ENCODE measurements at regions not wholly inside any gene's neighbourhood (a gene's known extent, or its start where the extent isn't known, plus 50 kb on each side); places are given as distances from the start of the nearest gene placed in this dataset.
A peak's percentile ranks its signal among the peaks of the same experiment; 100 is the strongest.

DNA sequence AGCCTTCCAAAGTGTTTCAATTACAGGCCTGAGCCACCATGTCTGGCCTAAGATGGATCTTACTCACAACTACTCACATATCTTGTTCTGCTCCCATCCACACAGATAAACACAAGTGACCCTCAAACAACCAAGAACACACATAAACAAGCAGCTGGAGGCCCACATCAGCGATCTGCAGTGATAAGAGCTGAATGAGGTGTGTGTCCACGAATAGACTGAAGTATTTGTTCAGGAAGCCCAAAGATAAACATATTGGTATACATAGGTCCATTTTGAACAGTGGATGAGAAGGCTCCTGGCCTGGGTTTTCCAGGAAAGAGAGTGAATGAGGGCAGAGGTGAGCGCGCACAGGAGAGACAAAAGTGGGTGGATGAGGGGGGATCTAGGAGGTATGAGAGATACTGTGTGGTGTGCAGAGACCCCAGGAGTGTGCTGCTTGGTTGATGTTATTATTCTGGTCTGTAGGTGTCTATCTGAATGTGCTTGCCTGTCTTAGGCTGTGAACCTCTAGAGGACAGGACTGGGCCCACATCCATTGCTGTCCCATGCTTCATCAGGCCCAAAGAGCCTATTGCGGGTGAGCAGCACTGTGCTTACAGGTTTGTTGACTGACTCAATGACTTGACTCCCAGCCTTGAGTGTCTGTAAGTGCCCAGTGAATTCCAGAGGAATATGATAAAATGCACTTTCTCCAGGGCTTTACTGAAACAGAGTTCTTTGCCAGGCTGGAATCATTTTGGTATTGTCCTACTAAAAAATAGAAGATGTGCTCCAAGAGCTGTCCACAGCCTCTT is 79.9 kb upstream of the ATP1A1 start (continued):
- TF ChIP-seq ZNF746 (CRISPR knock-in tag; IDR thresholded peaks at IDR 0.05) (peak; percentile 80), ISL2 (CRISPR knock-in tag; IDR thresholded peaks at IDR 0.05) (peak; percentile 91), JUNB (CRISPR knock-in tag; IDR thresholded peaks at IDR 0.05; ENCODE audit: borderline replicate concordance) (peak; percentile 54; the same call in 1 of the 2 replicates), TP53 (CRISPR knock-in tag; conservative IDR thresholded peaks at IDR 0.05) (0 out of 2 replicates have a peak, but pooled peaks have one; percentile 46), ZNF430 (CRISPR knock-in tag; IDR thresholded peaks at IDR 0.05) (peak; percentile 55; the same call in 1 of the 2 replicates), TGIF2 (CRISPR knock-in tag; IDR thresholded peaks at IDR 0.05) (peak; percentile 65), POLR2AphosphoS2 (IDR thresholded peaks at IDR 0.05; ENCODE audit: low read depth, low read length) (no peak), ZMAT3 (CRISPR knock-in tag; conservative IDR thresholded peaks at IDR 0.05) (0 out of 2 replicates have a peak, but pooled peaks have one; percentile 63), BHLHE40 (IDR thresholded peaks at IDR 0.05; ENCODE audit: low read length) (peak; percentile 33; the same call in 1 of the 2 replicates), MXD4 (CRISPR knock-in tag; IDR thresholded peaks at IDR 0.05) (peak; percentile 52; the same call in 1 of the 2 replicates), POGZ (CRISPR knock-in tag; IDR thresholded peaks at IDR 0.05) (peak; percentile 67), ZKSCAN5 (CRISPR knock-in tag; IDR thresholded peaks at IDR 0.05) (peak; percentile 72; the same call in 1 of the 2 replicates), YEATS2 (CRISPR knock-in tag; IDR thresholded peaks at IDR 0.05; ENCODE audit: borderline replicate concordance) (0 out of 2 replicates have a peak, but pooled peaks have one; percentile 45), ZSCAN9 (CRISPR knock-in tag; IDR thresholded peaks at IDR 0.05; ENCODE audit: borderline replicate concordance) (peak; percentile 94), RFX3 (CRISPR knock-in tag; IDR thresholded peaks at IDR 0.05) (no peak), FOXA1 (IDR thresholded peaks at IDR 0.05) (peak; percentile 28; the same call in 1 of the 2 replicates), FOXA1 (CRISPR knock-in tag; IDR thresholded peaks at IDR 0.05) (peak; percentile 94), BRD4 (CRISPR knock-in tag; IDR thresholded peaks at IDR 0.05) (no peak)
- TF ChIP-seq, protein P1, sequence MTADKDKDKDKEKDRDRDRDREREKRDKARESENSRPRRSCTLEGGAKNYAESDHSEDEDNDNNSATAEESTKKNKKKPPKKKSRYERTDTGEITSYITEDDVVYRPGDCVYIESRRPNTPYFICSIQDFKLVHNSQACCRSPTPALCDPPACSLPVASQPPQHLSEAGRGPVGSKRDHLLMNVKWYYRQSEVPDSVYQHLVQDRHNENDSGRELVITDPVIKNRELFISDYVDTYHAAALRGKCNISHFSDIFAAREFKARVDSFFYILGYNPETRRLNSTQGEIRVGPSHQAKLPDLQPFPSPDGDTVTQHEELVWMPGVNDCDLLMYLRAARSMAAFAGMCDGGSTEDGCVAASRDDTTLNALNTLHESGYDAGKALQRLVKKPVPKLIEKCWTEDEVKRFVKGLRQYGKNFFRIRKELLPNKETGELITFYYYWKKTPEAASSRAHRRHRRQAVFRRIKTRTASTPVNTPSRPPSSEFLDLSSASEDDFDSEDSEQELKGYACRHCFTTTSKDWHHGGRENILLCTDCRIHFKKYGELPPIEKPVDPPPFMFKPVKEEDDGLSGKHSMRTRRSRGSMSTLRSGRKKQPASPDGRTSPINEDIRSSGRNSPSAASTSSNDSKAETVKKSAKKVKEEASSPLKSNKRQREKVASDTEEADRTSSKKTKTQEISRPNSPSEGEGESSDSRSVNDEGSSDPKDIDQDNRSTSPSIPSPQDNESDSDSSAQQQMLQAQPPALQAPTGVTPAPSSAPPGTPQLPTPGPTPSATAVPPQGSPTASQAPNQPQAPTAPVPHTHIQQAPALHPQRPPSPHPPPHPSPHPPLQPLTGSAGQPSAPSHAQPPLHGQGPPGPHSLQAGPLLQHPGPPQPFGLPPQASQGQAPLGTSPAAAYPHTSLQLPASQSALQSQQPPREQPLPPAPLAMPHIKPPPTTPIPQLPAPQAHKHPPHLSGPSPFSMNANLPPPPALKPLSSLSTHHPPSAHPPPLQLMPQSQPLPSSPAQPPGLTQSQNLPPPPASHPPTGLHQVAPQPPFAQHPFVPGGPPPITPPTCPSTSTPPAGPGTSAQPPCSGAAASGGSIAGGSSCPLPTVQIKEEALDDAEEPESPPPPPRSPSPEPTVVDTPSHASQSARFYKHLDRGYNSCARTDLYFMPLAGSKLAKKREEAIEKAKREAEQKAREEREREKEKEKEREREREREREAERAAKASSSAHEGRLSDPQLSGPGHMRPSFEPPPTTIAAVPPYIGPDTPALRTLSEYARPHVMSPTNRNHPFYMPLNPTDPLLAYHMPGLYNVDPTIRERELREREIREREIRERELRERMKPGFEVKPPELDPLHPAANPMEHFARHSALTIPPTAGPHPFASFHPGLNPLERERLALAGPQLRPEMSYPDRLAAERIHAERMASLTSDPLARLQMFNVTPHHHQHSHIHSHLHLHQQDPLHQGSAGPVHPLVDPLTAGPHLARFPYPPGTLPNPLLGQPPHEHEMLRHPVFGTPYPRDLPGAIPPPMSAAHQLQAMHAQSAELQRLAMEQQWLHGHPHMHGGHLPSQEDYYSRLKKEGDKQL (CRISPR knock-in tag; IDR thresholded peaks at IDR 0.05; ENCODE audit: low read depth): peak; percentile 99
- TF ChIP-seq, protein P2, sequence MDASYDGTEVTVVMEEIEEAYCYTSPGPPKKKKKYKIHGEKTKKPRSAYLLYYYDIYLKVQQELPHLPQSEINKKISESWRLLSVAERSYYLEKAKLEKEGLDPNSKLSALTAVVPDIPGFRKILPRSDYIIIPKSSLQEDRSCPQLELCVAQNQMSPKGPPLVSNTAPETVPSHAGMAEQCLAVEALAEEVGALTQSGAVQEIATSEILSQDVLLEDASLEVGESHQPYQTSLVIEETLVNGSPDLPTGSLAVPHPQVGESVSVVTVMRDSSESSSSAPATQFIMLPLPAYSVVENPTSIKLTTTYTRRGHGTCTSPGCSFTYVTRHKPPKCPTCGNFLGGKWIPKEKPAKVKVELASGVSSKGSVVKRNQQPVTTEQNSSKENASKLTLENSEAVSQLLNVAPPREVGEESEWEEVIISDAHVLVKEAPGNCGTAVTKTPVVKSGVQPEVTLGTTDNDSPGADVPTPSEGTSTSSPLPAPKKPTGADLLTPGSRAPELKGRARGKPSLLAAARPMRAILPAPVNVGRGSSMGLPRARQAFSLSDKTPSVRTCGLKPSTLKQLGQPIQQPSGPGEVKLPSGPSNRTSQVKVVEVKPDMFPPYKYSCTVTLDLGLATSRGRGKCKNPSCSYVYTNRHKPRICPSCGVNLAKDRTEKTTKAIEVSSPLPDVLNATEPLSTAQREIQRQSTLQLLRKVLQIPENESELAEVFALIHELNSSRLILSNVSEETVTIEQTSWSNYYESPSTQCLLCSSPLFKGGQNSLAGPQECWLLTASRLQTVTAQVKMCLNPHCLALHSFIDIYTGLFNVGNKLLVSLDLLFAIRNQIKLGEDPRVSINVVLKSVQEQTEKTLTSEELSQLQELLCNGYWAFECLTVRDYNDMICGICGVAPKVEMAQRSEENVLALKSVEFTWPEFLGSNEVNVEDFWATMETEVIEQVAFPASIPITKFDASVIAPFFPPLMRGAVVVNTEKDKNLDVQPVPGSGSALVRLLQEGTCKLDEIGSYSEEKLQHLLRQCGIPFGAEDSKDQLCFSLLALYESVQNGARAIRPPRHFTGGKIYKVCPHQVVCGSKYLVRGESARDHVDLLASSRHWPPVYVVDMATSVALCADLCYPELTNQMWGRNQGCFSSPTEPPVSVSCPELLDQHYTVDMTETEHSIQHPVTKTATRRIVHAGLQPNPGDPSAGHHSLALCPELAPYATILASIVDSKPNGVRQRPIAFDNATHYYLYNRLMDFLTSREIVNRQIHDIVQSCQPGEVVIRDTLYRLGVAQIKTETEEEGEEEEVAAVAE (CRISPR knock-in tag; IDR thresholded peaks at IDR 0.05; ENCODE audit: borderline replicate concordance): peak; percentile 45; the same call in 1 of the 2 replicates
- TF ChIP-seq, protein P3, sequence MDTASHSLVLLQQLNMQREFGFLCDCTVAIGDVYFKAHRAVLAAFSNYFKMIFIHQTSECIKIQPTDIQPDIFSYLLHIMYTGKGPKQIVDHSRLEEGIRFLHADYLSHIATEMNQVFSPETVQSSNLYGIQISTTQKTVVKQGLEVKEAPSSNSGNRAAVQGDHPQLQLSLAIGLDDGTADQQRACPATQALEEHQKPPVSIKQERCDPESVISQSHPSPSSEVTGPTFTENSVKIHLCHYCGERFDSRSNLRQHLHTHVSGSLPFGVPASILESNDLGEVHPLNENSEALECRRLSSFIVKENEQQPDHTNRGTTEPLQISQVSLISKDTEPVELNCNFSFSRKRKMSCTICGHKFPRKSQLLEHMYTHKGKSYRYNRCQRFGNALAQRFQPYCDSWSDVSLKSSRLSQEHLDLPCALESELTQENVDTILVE (CRISPR knock-in tag; IDR thresholded peaks at IDR 0.05): peak; percentile 72
